EL (cell line): ENCODE measurements at regions not wholly inside any gene's neighbourhood (a gene's known extent, or its start where the extent isn't known, plus 50 kb on each side); places are given as distances from the start of the nearest gene placed in this dataset.

Experiments
- DNase-seq: peaks from one replicate; pipeline ENCODE4 v3.0.0-alpha.2; 2016

DNA sequence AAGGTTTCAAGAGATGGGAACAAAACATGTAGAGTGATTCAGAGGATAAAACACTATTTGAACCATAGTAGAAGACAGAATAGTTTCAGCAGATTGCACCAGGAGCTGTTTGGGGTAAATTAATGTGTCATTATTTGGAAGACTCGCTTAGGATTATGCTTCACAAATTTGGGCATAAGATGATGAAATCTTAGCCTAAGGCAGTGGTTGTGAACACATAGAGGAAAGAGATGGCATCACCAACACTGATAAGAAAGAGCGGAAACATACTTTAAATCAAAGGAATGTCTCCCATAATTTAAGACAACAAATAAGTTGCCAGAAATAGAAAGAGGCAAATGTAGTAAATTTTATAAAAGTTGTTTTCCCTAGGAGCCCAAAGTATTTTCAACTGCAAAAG lies 66.1 kb upstream of the TBCA start:
- DNase-seq, result peak; percentile 58

DNA sequence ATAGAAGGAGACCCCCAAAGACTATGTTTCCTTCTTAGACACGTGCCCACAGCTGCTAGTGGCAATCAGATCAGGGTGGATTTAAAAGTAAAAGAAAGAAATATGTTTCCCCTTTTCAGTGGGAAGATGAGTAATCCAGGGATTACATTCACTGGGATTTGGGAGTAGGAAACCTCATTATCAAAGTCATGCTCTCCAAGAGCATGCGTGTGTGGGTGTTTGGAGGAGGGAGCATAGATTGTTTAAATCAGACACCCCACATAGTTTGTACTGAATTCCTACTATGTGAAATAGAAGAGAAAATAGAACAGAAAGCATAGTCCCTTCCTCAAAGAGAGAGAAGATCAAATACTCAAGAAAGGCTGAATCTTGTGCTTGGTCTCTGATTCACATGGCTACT lies 65.5 kb upstream of the TBCA start:
- no peak for DNase-seq

DNA sequence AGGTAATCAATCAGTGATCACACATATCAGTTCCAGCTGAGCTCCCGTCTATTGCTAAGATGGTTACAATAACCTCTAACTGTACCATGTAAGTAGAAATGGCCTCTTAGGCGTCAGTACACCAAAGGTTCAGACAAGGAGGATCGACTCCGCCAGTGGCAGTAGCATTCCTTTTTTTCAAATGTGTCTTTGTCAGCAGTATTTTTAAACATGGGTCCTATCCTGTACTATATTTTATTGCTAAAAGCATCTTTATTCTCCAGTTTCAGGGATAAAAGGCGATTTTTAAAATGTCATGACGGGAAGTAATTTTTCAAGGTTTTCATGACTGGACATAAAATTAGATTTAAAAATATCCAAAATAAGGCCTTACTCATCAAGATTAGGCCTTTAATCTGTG lies 64.8 kb upstream of the TBCA start:
- DNase-seq, result no peak

DNA sequence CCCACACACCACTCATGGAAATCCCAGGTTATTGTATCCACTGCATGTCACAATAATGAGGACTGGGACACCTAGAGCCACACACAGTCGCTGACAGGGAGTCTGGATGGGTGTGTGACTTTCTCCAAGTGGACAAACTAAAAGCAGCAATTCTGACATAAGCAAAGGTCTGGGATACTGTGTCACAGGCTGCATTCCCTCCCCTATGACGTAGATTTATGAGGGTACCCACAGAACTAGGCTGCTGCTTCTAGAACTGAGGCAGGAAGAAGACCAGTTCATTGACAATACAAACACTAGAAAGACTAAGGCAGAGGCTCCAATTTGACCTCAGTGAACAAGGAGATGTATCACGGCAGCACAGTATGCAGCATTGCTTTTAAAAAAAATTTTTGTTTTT lies 63.6 kb upstream of the TBCA start:
- no peak for DNase-seq

DNA sequence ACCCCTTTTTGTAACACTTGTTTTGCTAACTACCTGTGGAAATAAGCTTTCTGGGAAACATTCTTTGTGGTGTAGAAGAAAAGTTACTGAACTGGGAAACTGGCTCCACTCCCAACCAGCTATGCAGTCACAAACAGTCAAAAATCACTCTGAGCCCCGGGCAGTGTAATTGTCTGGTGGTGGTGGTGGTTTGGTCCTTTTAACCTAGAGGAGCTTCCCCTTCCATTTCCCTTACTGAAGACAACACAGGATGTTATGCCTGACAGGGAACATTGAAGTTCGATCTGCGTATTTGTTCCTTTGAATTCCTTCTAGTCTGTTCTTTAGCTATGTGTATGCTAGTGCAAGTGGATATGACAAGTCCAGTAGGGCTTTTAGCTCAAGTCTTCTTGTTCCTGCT lies 56.8 kb upstream of the TBCA start:
- DNase-seq, result no peak

DNA sequence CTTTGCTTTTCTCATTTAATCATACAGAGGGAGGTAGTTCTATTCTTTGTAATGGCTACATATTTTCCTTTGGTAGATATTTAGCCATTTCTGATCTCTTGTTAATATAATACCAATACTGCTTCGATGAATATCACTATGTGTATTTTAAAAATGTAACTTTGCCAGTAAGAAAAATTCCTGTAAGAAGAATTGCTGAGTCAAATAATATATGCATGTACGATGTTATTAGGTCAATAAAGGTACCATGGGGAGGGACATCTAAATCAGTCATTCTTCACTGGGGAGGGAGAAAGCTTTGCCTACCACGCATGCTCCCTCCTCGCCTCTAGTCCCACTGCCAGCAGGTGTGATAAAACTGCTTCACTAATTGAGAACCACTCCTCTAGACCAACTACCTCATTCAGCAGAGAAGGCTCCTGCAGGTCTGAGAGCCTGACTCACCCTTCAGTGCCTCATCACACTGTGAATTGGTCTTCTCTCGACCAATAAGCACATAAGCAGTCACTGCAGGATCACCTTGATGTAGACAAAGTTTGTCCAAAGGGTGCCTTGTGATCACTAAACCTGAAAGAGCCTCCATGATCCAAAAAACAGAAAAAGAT lies 56.1 kb upstream of the TBCA start:
- no peak for DNase-seq

DNA sequence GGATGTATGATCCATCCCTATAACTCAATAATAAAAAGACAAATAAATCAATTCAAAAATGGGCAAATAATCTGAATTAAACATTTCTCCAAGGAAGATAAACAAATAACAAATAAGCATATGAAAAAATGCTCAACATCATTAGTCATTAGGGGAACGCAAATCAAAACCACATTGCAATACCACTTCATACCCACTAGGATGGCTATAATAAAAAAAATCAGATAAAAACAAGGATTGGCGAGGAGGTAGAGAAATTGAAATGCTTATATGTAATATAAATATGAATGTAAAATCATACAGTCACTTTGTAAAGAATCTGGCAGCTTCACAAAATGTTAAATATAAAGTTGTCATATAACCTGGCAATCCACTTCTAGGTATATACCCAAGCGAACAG lies 52.3 kb upstream of the TBCA start:
- DNase-seq, result no peak
